HCT116 (cell line): ENCODE measurements at regions not wholly inside any gene's neighbourhood (a gene's known extent, or its start where the extent isn't known, plus 50 kb on each side); places are given as distances from the start of the nearest gene placed in this dataset.

Experiments used
- ELF1 ChIP-seq: IDR thresholded peaks from 2 replicates; pipeline ENCODE4 v1.6.1; 2012; ENCODE audit warnings: low read depth, borderline replicate concordance
- EZH2 ChIP-seq: fragments of 200-600 bp; sonication (generic); IDR thresholded peaks from 2 replicates; pipeline ENCODE4 v1.6.1; 2017; ENCODE audit warnings: antibody characterized with exemption, mixed run types
- POLR2A ChIP-seq: IDR thresholded peaks from 2 replicates; pipeline ENCODE4 v1.7.0; 2011; ENCODE audit warnings: borderline replicate concordance; ENCODE audit not compliant: insufficient read depth, insufficient read length; ENCODE audit errors: extremely low read depth
- POLR2AphosphoS5 ChIP-seq: IDR thresholded peaks from 2 replicates; pipeline ENCODE4 v1.6.1; 2011; ENCODE audit warnings: mild to moderate bottlenecking, low read depth, low read length, moderate library complexity
- TCF7L2 ChIP-seq: IDR thresholded peaks from 2 replicates; pipeline ENCODE4 v1.7.0; 2011; ENCODE audit warnings: borderline replicate concordance, inconsistent platforms; ENCODE audit not compliant: insufficient read depth, insufficient read length; ENCODE audit errors: extremely low read depth
- YY1 ChIP-seq: IDR thresholded peaks from 2 replicates; pipeline ENCODE4 v1.6.1; 2011; ENCODE audit warnings: low read length, low read depth, moderate library complexity, mild to moderate bottlenecking; ENCODE audit not compliant: insufficient replicate concordance; ENCODE audit errors: extremely low read depth
- ZBTB33 ChIP-seq: IDR thresholded peaks from 2 replicates; pipeline ENCODE4 v1.6.1; 2011; ENCODE audit warnings: mild to moderate bottlenecking, low read length, moderate library complexity; ENCODE audit not compliant: insufficient replicate concordance; ENCODE audit errors: extremely low read depth
- TF ChIP-seq, protein P1 (sequence below), 3 experiments: fragments of 200-600 bp in 1 of 3; sonication (generic) in 1 of 3; IDR thresholded peaks in 2 of 3; conservative IDR thresholded peaks in 1 of 3; 2 replicates each; pipeline ENCODE4 v1.5.1; 2012 to 2017; ENCODE audit warnings: low read depth in 2 of 3, low read length in 2 of 3, antibody characterized with exemption in 1 of 3, borderline replicate concordance in 1 of 3, control low read depth in 1 of 3, mild to moderate bottlenecking in 1 of 3, mixed read lengths in 1 of 3, mixed run types in 1 of 3, moderate library complexity in 1 of 3; ENCODE audit not compliant: insufficient read depth in 1 of 3
- TF ChIP-seq, protein P2 (sequence below): IDR thresholded peaks from 2 replicates; pipeline ENCODE4 v1.6.1; 2012
- TF ChIP-seq, protein P3 (sequence below): IDR thresholded peaks from 2 replicates; pipeline ENCODE4 v1.6.1; 2012; ENCODE audit warnings: low read depth
- TF ChIP-seq, protein P4 (sequence below): IDR thresholded peaks from 2 replicates; pipeline ENCODE4 v1.6.1; 2012

DNA sequence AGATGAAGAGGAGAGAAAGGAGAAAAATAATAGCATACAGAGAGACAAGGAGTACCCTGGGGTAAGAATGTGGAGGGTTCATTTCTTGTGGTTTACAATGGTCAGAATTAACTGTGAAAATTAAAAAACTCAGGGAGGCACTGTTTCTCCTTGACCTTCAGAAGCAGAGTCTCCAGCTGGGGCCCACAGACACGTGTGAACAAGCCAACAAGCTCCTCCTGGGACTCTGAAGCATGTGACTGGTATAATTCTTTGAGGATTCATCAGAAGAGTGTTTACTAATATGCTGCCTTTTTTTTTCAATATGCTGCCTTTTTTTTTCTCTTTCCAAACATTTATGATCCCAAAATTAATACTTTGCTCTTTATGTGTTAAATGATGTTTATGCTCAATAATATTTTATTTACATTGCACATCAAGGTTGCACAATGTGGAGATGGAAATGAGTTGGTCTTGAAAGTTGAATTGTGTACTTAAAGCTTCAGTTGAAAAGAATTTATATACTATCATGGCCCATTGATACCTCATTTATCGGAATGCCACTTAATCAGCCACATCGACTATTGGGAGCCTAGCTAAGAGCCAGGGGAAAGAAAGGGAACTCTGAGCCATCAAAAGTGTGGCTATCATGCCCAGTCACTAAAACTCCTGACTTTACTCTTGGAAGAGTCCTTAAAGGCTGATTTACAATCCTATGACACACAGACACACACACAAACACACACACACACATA lies 134.7 kb upstream of the RHOBTB1 start:
- TF ChIP-seq, protein P1, sequence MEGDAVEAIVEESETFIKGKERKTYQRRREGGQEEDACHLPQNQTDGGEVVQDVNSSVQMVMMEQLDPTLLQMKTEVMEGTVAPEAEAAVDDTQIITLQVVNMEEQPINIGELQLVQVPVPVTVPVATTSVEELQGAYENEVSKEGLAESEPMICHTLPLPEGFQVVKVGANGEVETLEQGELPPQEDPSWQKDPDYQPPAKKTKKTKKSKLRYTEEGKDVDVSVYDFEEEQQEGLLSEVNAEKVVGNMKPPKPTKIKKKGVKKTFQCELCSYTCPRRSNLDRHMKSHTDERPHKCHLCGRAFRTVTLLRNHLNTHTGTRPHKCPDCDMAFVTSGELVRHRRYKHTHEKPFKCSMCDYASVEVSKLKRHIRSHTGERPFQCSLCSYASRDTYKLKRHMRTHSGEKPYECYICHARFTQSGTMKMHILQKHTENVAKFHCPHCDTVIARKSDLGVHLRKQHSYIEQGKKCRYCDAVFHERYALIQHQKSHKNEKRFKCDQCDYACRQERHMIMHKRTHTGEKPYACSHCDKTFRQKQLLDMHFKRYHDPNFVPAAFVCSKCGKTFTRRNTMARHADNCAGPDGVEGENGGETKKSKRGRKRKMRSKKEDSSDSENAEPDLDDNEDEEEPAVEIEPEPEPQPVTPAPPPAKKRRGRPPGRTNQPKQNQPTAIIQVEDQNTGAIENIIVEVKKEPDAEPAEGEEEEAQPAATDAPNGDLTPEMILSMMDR (IDR thresholded peaks at IDR 0.05 in 2 of 3, conservative IDR thresholded peaks at IDR 0.05 in 1 of 3; ENCODE audit: borderline replicate concordance in 1 of 3, insufficient read depth in 1 of 3, low read depth in 2 of 3, low read length in 2 of 3), result no peak
- TF ChIP-seq EZH2, result no peak
- TF ChIP-seq ZBTB33, result no peak
- no peak for TF ChIP-seq POLR2AphosphoS5
- no peak for TF ChIP-seq ELF1
- TF ChIP-seq, protein P2, sequence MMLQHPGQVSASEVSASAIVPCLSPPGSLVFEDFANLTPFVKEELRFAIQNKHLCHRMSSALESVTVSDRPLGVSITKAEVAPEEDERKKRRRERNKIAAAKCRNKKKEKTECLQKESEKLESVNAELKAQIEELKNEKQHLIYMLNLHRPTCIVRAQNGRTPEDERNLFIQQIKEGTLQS, result no peak
- no peak for TF ChIP-seq POLR2A
- TF ChIP-seq, protein P3, sequence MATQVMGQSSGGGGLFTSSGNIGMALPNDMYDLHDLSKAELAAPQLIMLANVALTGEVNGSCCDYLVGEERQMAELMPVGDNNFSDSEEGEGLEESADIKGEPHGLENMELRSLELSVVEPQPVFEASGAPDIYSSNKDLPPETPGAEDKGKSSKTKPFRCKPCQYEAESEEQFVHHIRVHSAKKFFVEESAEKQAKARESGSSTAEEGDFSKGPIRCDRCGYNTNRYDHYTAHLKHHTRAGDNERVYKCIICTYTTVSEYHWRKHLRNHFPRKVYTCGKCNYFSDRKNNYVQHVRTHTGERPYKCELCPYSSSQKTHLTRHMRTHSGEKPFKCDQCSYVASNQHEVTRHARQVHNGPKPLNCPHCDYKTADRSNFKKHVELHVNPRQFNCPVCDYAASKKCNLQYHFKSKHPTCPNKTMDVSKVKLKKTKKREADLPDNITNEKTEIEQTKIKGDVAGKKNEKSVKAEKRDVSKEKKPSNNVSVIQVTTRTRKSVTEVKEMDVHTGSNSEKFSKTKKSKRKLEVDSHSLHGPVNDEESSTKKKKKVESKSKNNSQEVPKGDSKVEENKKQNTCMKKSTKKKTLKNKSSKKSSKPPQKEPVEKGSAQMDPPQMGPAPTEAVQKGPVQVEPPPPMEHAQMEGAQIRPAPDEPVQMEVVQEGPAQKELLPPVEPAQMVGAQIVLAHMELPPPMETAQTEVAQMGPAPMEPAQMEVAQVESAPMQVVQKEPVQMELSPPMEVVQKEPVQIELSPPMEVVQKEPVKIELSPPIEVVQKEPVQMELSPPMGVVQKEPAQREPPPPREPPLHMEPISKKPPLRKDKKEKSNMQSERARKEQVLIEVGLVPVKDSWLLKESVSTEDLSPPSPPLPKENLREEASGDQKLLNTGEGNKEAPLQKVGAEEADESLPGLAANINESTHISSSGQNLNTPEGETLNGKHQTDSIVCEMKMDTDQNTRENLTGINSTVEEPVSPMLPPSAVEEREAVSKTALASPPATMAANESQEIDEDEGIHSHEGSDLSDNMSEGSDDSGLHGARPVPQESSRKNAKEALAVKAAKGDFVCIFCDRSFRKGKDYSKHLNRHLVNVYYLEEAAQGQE, result no peak
- TF ChIP-seq TCF7L2, result no peak
- TF ChIP-seq YY1, result no peak
- TF ChIP-seq, protein P4, sequence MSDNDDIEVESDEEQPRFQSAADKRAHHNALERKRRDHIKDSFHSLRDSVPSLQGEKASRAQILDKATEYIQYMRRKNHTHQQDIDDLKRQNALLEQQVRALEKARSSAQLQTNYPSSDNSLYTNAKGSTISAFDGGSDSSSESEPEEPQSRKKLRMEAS, result no peak
